GM20000 (cell line): ENCODE measurements at regions not wholly inside any gene's neighbourhood (a gene's known extent, or its start where the extent isn't known, plus 50 kb on each side); places are given as distances from the start of the nearest gene placed in this dataset.

Experiments
- DNase-seq: peaks from one replicate; pipeline ENCODE4 v3.0.0; 2012; ENCODE audit warnings: low spot score
- TF ChIP-seq, protein P1 (sequence below): IDR thresholded peaks from 2 replicates; pipeline ENCODE4 v1.5.1; 2012; ENCODE audit warnings: mild to moderate bottlenecking, control low read depth; ENCODE audit errors: extremely low read depth, missing control alignments

DNA sequence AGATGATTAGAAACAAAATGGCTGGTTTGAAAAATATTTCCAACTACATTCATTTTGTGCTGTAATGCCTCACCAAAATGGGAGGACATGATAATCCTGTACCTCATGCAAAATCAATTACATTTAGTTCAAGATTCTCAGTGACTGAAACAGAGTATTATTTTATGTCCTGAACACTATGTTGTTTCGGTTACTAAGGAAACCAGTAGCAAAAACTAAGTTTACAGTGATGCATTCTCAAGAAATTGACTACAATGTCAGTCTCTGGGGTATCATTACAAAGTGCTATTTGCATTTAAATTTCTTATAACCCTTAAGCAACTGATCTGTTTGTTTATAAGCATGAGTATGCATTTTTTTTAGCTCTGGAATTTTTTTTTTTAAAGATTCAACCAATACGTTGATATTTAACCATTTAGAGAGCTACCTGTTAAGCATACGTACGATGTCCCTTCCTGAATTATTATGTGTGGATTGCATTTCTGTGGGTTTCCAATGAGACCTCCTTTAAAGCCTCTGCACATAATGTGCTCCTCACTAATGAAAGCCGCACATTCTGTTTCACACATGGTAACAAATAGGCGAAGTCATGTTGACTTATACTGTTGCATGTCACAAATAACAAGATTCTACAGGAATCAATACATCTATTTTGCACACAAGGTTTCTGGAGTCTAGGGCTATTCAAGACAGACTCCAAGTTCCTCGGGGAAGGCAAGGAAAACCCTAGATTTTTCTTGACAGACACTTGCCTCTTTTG is 1035.7 kb downstream of the ADGRL2 start:
- TF ChIP-seq, protein P1, sequence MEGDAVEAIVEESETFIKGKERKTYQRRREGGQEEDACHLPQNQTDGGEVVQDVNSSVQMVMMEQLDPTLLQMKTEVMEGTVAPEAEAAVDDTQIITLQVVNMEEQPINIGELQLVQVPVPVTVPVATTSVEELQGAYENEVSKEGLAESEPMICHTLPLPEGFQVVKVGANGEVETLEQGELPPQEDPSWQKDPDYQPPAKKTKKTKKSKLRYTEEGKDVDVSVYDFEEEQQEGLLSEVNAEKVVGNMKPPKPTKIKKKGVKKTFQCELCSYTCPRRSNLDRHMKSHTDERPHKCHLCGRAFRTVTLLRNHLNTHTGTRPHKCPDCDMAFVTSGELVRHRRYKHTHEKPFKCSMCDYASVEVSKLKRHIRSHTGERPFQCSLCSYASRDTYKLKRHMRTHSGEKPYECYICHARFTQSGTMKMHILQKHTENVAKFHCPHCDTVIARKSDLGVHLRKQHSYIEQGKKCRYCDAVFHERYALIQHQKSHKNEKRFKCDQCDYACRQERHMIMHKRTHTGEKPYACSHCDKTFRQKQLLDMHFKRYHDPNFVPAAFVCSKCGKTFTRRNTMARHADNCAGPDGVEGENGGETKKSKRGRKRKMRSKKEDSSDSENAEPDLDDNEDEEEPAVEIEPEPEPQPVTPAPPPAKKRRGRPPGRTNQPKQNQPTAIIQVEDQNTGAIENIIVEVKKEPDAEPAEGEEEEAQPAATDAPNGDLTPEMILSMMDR: no peak

DNA sequence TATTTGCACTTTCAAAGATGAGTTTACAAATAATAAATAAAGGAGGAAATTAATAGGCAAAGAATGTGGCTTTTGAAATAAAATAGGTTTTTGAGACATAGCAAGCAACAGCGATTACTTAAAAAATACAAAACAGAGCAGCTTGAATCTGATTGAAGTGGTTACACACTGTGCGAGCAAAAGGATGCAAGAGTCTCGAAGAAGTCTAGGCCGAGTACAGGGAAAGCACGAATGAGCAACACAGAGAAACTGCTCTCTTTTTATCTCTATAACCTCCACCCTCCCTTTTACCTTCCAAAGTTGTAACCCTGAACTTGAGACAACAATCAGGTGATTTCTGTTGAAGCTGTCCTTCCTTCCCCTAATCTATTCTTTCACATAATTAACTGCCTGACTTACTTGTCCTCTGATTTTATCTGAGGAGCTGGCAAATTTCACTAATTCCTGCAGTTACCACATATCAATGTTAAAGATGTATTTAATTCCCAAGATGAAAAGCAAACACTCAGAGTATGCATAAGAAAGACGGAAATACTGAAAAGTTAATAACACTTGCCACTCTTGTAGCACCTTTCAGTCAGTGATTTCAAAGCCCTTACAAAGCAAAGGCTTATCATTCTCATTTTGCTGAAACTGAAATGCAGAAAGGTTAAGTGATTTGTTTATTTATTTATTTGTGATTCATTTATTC is 1030.1 kb downstream of the ADGRL2 start:
- TF ChIP-seq, protein P1: no peak
- no peak for DNase-seq

More for the DNA sequence above, 1035.7 kb downstream of the ADGRL2 start:
- no peak for DNase-seq

DNA sequence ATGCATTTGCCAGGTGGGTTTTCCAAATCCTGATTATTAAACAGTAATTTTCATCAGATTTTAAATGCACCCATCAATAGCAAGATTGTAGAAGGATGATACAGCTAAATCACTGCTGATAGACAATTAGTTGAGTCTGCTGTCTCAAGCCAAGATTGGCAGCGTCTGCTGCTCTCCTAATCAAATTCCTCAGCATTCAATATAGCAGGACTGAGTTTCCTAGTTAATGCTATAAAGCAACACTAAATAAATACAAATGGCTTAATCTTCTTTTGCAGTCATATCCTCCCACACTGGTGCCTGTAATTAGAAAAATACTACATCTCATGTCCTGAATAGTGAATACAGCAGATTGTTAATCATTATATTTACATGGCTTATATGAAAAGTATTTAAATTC is 1028.8 kb downstream of the ADGRL2 start:
- TF ChIP-seq, protein P1: no peak
- DNase-seq: no peak

DNA sequence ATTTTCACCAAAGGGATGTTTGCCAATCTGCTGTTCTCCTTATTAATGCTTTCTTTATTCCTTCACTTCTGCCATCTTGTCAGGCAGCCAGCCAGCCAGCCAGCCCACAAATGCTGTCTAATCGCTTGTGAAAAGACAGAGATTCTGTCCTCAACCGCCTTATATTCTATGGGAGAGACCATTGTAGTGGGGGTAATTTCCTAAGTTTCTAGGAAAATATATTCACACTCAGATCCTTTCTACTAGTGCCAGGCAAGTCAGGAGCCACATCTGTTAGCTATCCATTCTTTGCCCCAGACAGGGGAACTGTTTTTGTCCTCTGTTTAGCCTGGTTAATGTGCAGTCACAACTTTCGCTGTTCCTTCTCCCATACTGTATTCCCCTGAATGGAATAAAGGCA is 1023.1 kb downstream of the ADGRL2 start:
- DNase-seq: no peak
- TF ChIP-seq, protein P1: no peak

DNA sequence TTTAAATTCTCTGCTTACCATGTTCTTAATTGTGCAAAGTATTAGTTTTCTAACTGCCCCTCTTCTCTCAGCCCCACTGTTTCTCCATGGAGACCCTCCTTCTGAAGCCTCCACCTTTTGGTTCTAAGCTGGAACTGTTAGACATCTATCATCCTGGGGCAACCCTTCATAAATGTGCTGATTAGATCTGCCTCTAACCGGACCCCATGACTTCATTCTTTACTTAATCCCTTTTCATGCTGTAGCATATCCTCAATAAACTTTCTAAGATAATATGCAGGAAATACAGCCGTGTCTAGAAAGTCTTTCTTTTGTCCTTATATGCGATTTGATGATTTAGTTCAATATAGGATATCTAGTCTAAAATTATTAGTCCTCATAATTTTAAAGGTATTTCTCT is 1020.1 kb downstream of the ADGRL2 start:
- TF ChIP-seq, protein P1: no peak
- DNase-seq: no peak

DNA sequence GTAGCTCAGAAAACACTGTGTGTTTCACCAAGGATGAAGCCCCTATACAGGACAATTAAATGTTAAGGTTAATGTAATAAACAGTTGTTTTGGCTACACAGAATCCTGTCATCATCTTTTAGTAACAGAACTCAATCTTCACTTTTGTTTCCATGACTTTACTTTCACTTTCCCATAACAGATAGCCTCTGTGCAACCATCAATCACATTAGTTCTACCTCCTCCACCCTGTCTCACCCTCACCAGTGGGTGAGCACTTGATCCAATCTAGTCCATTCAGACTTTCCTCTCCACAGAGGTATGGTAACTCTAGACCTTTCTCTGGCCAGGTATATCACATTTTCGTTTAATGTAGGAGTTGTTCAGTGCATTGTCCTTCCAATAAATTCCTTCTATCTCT is 1018.5 kb downstream of the ADGRL2 start:
- DNase-seq: peak; percentile 8
- TF ChIP-seq, protein P1: no peak

DNA sequence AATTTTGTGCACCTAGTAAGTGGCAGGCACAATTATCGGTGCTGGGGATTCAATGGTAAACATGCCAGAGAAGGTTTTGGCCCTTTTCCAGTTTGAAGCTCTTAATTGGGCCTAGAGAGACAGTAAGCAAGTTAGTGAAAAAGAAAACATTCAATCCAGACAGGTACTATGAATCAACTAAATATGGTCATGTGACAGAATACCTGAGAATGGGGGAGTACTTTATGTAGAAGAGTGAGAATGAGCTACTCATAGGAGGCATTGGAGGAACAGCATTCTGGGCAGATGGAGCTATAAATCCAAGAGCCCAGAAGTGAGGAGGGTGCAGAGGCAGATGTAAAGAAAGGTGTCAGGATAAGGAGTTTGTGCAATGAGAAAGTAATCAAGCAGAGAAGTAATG is 1017.9 kb downstream of the ADGRL2 start:
- TF ChIP-seq, protein P1: no peak
- DNase-seq: no peak
